ENCODE measurements at regions not wholly inside any gene's neighbourhood (a gene's known extent, or its start where the extent isn't known, plus 50 kb on each side); places are given as distances from the start of the nearest gene placed in this dataset.

DNA sequence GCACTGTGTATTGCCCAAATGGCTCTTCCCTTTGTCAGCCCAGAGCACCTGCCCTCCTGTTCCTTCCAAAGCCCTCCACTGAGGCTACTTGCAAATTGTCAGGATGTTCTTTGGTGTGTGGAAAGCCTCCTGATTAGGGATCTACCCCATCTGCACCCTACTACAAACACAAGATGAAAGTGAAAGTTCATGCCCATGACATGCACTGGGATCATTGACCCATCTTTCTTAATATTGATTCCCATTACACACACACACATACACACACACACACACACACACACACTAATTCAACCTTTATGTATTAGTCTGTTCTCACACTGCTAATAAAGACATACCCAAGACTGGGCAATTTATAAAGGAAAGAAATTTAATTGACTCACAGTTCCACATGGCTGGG lies 213.7 kb upstream of the IGFBP3 start (continued):
- no peak for TF ChIP-seq HDAC6 (IDR thresholded peaks at IDR 0.05; ENCODE audit: low read depth, low read length)

All from H1 (cell line).